A549 (cell line): ENCODE measurements at regions not wholly inside any gene's neighbourhood (a gene's known extent, or its start where the extent isn't known, plus 50 kb on each side); places are given as distances from the start of the nearest gene placed in this dataset.

ENCODE experiments used
- ATAC-seq, 2 experiments: fragments of 200-7000 bp in 1 of 2; fragments of >200 bp in 1 of 2; cut with Nextera tagmentation in 1 of 2; cut with Tn5 transposase in 1 of 2; 3 replicates each; pipeline versions ENCODE4 v1.8.0 to v1.9.1; 2018 to 2020; ENCODE audit warnings: mild to moderate bottlenecking in 1 of 2, moderate library complexity in 1 of 2
- CTCF ChIA-PET: fragments of 300-600 bp; sonication (Branson Sonifier 250); formaldehyde crosslinking; extraction: SDS; loops from one replicate; lab custom pipeline; 2021; ENCODE audit warnings: antibody characterized with exemption, inconsistent platforms; lab: Yijun Ruan, JAX
- POLR2A ChIA-PET: fragments of 350-600 bp; formaldehyde crosslinking; extraction: SDS; loops from one replicate; lab custom pipeline; 2021; ENCODE audit warnings: antibody characterized with exemption, inconsistent platforms; lab: Yijun Ruan, JAX
- DNase-seq, 2 experiments: peaks; one replicate each; pipeline versions ENCODE4 v3.0.0 to v3.0.0-alpha.2; 2011 to 2016; ENCODE audit warnings: low read depth in 1 of 2, low spot score in 1 of 2
- FAIRE-seq: peaks from 2 replicates; lab custom pipeline; 2011; peaks lifted over from hg19 to GRCh38; lab: Jason Lieb, UNC
- H3K27ac ChIP-seq, 2 experiments: fragments of >200 bp; sonication (Bioruptor Twin); formaldehyde crosslinking; 3 replicates each; pipeline ENCODE4 v1.5.1; 2016 to 2017
- H3K4me1 ChIP-seq: fragments of >200 bp; sonication (Bioruptor Twin); formaldehyde crosslinking; 3 replicates; pipeline ENCODE4 v1.6.1; 2016
- H3K4me2 ChIP-seq: fragments of >200 bp; sonication (Bioruptor Twin); formaldehyde crosslinking; 3 replicates; pipeline ENCODE4 v1.6.1; 2016
- H3K4me3 ChIP-seq: fragments of >200 bp; sonication (Bioruptor Twin); formaldehyde crosslinking; 3 replicates; pipeline ENCODE4 v1.5.1; 2016
- H3K9me3 ChIP-seq: fragments of >200 bp; sonication (Bioruptor Twin); formaldehyde crosslinking; 3 replicates; pipeline ENCODE4 v1.6.1; 2016
- CBX2 ChIP-seq: fragments of 200-600 bp; sonication (generic); IDR thresholded peaks from 2 replicates; pipeline ENCODE4 v1.6.1; 2016; ENCODE audit warnings: low read depth, mild to moderate bottlenecking, borderline replicate concordance
- CBX8 ChIP-seq: fragments of 200-600 bp; sonication (generic); IDR thresholded peaks from 2 replicates; pipeline ENCODE4 v1.6.1; 2016
- CEBPB ChIP-seq, 2 experiments: fragments of >200 bp in 1 of 2; sonication (Bioruptor Twin) in 1 of 2; formaldehyde crosslinking in 1 of 2; IDR thresholded peaks; 2 replicates each; pipeline ENCODE4 v1.6.1; 2012 to 2016
- CHD4 ChIP-seq: fragments of 200-600 bp; sonication (generic); IDR thresholded peaks from 2 replicates; pipeline ENCODE4 v1.6.1; 2016; ENCODE audit warnings: antibody characterized with exemption, mild to moderate bottlenecking, borderline replicate concordance
- EHF ChIP-seq: fragments of 250-450 bp; sonication (Bioruptor Pico); IDR thresholded peaks from 2 replicates; pipeline ENCODE4 v1.5.0; 2020; ENCODE audit warnings: mild to moderate bottlenecking
- EHMT2 ChIP-seq: fragments of 200-600 bp; sonication (generic); IDR thresholded peaks from 2 replicates; pipeline ENCODE4 v1.6.1; 2016; ENCODE audit warnings: antibody characterized with exemption, low read depth, mild to moderate bottlenecking, moderate library complexity
- EP300 ChIP-seq, 2 experiments: fragments of >200 bp; sonication (Bioruptor Twin); formaldehyde crosslinking; IDR thresholded peaks; 2 replicates in 1 of 2; 3 replicates in 1 of 2; pipeline ENCODE4 v1.6.1; 2016 to 2017
- FOSL2 ChIP-seq, 2 experiments: fragments of 450-650 bp in 1 of 2; fragments of >200 bp in 1 of 2; sonication (Bioruptor Twin) in 1 of 2; formaldehyde crosslinking; IDR thresholded peaks; 2 replicates each; pipeline versions ENCODE4 v1.5.0 to v1.6.1; 2016 to 2020; ENCODE audit warnings: mild to moderate bottlenecking in 1 of 2, moderate library complexity in 1 of 2
- GATA3 ChIP-seq: IDR thresholded peaks from 2 replicates; pipeline ENCODE4 v1.6.1; 2012; ENCODE audit warnings: borderline replicate concordance
- HDAC2 ChIP-seq: fragments of 200-600 bp; sonication (generic); IDR thresholded peaks from 2 replicates; pipeline ENCODE4 v1.6.1; 2016
- HOXA7 ChIP-seq: fragments of 250-450 bp; sonication (Bioruptor Pico); IDR thresholded peaks from 2 replicates; pipeline ENCODE4 v1.5.0; 2020; ENCODE audit warnings: mild to moderate bottlenecking, moderate library complexity
- HOXB13 ChIP-seq: fragments of 250-450 bp; sonication (Bioruptor Pico); IDR thresholded peaks from 2 replicates; pipeline ENCODE4 v1.5.0; 2020; ENCODE audit warnings: low read depth, mild to moderate bottlenecking, moderate library complexity
- HOXB5 ChIP-seq: fragments of 250-450 bp; sonication (Bioruptor Pico); IDR thresholded peaks from 2 replicates; pipeline ENCODE4 v1.5.0; 2020; ENCODE audit warnings: mild to moderate bottlenecking, moderate library complexity
- JUN ChIP-seq, 2 experiments: fragments of >200 bp; sonication (Bioruptor Twin); formaldehyde crosslinking; IDR thresholded peaks; 2 replicates in 1 of 2; 3 replicates in 1 of 2; pipeline ENCODE4 v1.6.1; 2016 to 2017
- KDM1A ChIP-seq: fragments of 200-600 bp; sonication (generic); IDR thresholded peaks from 2 replicates; pipeline ENCODE4 v1.6.1; 2016; ENCODE audit warnings: low read depth, mild to moderate bottlenecking
- NFE2L2 ChIP-seq: fragments of 150-350 bp; conservative IDR thresholded peaks from 2 replicates; pipeline ENCODE4 v1.6.1; 2014; ENCODE audit warnings: low read length
- NPAS2 ChIP-seq: fragments of 250-450 bp; sonication (Bioruptor Pico); IDR thresholded peaks from 2 replicates; pipeline ENCODE4 v1.8.0; 2022; ENCODE audit warnings: mild to moderate bottlenecking, moderate library complexity, borderline replicate concordance
- NR3C1 ChIP-seq: fragments of >200 bp; sonication (Bioruptor Twin); formaldehyde crosslinking; IDR thresholded peaks from 3 replicates; pipeline ENCODE4 v1.6.1; 2017
- RAD21 ChIP-seq, 2 experiments: fragments of >200 bp in 1 of 2; sonication (Bioruptor Twin) in 1 of 2; formaldehyde crosslinking in 1 of 2; IDR thresholded peaks in 1 of 2; conservative IDR thresholded peaks in 1 of 2; 2 replicates in 1 of 2; 3 replicates in 1 of 2; pipeline ENCODE4 v1.6.1; 2012 to 2018; ENCODE audit warnings: inconsistent platforms in 1 of 2
- RARB ChIP-seq: fragments of 250-450 bp; sonication (Bioruptor Pico); IDR thresholded peaks from 2 replicates; pipeline ENCODE4 v1.8.0; 2021; ENCODE audit warnings: mild to moderate bottlenecking, moderate library complexity
- RFX5 ChIP-seq: fragments of 450-650 bp; IDR thresholded peaks from 2 replicates; pipeline ENCODE4 v1.7.1; 2014; ENCODE audit warnings: antibody characterized with exemption, mild to moderate bottlenecking, moderate library complexity
- TFCP2L1 ChIP-seq: fragments of 250-450 bp; sonication (Bioruptor Pico); IDR thresholded peaks from 2 replicates; pipeline ENCODE4 v1.5.0; 2021; ENCODE audit warnings: mild to moderate bottlenecking
- ZC3H11A ChIP-seq: fragments of 450-650 bp; IDR thresholded peaks from 2 replicates; pipeline ENCODE4 v1.6.1; 2014; ENCODE audit warnings: antibody characterized with exemption, mild to moderate bottlenecking
- ZFP36 ChIP-seq: fragments of 450-650 bp; IDR thresholded peaks from 2 replicates; pipeline ENCODE4 v1.6.1; 2014; ENCODE audit warnings: borderline replicate concordance; ENCODE audit not compliant: partially characterized antibody
- ZNF302 ChIP-seq: fragments of 250-450 bp; sonication (Bioruptor Pico); IDR thresholded peaks from 2 replicates; pipeline ENCODE4 v1.9.0; 2021; ENCODE audit warnings: inconsistent platforms, mild to moderate bottlenecking, moderate library complexity
- WGBS: methylation state at CpG from one replicate; pipeline ENCODE4 v1.1.6; 2017; ENCODE audit errors: missing lambda C conversion rate; 5-methylcytosine and 5-hydroxymethylcytosine counted together
- TF ChIP-seq, protein P1 (sequence below): fragments of >200 bp; sonication (Bioruptor Twin); formaldehyde crosslinking; IDR thresholded peaks from 3 replicates; pipeline ENCODE4 v1.5.1; 2016
- TF ChIP-seq, protein P2 (sequence below): fragments of 150-350 bp; IDR thresholded peaks from 2 replicates; pipeline ENCODE4 v1.6.1; 2014; ENCODE audit warnings: low read depth, mild to moderate bottlenecking, low read length
- TF ChIP-seq, protein P3 (sequence below): fragments of >200 bp; sonication (Bioruptor Twin); formaldehyde crosslinking; IDR thresholded peaks from 2 replicates; pipeline ENCODE4 v1.6.1; 2016

DNA sequence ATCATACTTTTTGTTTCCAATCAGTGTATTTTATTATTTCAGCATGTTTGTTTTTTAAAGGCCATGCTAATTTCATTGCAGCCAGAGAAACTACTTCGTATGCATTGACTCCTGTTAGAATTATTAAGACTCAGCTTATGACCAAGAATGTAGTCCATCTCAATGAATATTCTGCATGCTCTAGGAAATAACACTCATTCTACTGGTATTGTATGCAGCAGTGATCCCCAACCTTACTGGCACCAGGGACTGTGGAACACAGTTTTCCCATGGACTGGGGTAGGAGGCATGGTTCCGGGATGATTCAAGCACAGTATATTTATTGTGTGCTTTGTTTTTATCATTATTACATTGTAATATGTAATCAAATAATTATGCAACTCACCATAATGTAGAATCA, 356.9 kb downstream of the DSEL start:
- TF ChIP-seq EHMT2 (no peak), ZFP36 (no peak), RFX5 (no peak), RAD21 (conservative IDR thresholded peaks at IDR 0.05 in 1 of 2, IDR thresholded peaks at IDR 0.05 in 1 of 2) (no peak), FOSL2 (IDR thresholded peaks at IDR 0.05) (no peak), FOSL2 (CRISPR knock-in tag; IDR thresholded peaks at IDR 0.05) (no peak)
- 52% methylated on average over 2 of the region's 2 CpGs for WGBS
- Histone ChIP-seq H3K4me3 (no peak overlapping the region), H3K9me3 (no peaks in the 10 kb centered on the region), H3K4me2 (no peak overlapping the region), H3K27ac (no peak overlapping the region), H3K4me1 (no peaks in the 10 kb centered on the region)
- ChIA-PET POLR2A (no interaction called here), CTCF (no interaction called here)
- ATAC-seq = no peak
- DNase-seq = no peak
- FAIRE-seq = no peak

DNA sequence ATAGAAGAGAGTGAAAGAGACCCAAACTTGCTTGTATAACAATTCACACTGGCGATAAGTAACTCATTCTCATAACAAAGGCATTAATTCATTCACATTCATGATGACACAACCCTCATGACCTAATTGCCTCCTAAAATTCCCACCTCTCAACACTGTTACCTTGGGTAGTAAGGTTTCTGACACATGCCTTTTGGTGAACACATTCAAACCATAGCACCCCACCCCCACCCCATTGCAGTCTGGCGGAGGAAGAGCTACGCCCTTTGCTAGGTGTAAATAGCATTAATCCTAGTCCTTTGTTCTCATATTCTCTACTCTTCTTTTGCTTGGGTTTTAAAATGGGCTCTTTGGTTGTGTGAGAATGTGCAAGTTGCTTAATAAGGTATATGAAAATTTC, 361.5 kb downstream of the DSEL start:
- CTCF ChIA-PET = no interaction called here
- ATAC-seq (no peak), DNase-seq (no peak), FAIRE-seq (no peak)
- Histone ChIP-seq H3K4me2 (no peak overlapping the region), H3K4me3 (no peak overlapping the region), H3K27ac (no peak overlapping the region), H3K4me1 (no peaks in the 10 kb centered on the region), H3K9me3 (no peaks in the 10 kb centered on the region)
- POLR2A ChIA-PET = no interaction called here
- TF ChIP-seq, protein P1, sequence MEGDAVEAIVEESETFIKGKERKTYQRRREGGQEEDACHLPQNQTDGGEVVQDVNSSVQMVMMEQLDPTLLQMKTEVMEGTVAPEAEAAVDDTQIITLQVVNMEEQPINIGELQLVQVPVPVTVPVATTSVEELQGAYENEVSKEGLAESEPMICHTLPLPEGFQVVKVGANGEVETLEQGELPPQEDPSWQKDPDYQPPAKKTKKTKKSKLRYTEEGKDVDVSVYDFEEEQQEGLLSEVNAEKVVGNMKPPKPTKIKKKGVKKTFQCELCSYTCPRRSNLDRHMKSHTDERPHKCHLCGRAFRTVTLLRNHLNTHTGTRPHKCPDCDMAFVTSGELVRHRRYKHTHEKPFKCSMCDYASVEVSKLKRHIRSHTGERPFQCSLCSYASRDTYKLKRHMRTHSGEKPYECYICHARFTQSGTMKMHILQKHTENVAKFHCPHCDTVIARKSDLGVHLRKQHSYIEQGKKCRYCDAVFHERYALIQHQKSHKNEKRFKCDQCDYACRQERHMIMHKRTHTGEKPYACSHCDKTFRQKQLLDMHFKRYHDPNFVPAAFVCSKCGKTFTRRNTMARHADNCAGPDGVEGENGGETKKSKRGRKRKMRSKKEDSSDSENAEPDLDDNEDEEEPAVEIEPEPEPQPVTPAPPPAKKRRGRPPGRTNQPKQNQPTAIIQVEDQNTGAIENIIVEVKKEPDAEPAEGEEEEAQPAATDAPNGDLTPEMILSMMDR = no peak
- TF ChIP-seq ZNF302 (CRISPR knock-in tag) (no peak), CEBPB (IDR thresholded peaks at IDR 0.05) (no peak), RARB (CRISPR knock-in tag) (no peak), HOXA7 (no peak), KDM1A (no peak), NPAS2 (CRISPR knock-in tag) (no peak), CHD4 (no peak), TFCP2L1 (CRISPR knock-in tag) (no peak), ZC3H11A (no peak), HOXB13 (CRISPR knock-in tag) (no peak)
- TF ChIP-seq, protein P2, sequence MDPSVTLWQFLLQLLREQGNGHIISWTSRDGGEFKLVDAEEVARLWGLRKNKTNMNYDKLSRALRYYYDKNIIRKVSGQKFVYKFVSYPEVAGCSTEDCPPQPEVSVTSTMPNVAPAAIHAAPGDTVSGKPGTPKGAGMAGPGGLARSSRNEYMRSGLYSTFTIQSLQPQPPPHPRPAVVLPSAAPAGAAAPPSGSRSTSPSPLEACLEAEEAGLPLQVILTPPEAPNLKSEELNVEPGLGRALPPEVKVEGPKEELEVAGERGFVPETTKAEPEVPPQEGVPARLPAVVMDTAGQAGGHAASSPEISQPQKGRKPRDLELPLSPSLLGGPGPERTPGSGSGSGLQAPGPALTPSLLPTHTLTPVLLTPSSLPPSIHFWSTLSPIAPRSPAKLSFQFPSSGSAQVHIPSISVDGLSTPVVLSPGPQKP = no peak
- TF ChIP-seq, protein P3, sequence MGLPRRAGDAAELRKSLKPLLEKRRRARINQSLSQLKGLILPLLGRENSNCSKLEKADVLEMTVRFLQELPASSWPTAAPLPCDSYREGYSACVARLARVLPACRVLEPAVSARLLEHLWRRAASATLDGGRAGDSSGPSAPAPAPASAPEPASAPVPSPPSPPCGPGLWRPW = no peak
- WGBS = 67% methylated on average over 2 of the region's 3 CpGs

DNA sequence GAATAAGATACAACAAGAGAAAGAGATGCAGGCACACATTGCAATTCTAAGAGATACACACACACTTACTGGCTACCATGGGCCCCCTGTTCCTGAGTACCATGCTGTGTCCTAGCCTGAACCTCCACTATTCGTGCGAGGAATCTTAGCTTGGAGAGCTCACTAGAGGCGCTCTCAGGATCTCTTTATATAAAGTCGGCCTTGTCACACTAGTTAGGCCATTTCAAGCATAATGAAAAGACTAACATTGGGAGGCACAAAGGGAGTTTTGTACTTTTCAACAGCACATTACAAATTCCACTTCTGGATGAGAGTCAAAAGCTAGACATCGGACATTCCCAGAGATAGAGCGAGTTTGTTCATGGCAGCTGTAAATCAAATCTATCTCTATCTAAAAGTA, 365.2 kb downstream of the DSEL start:
- ATAC-seq = no peak
- H3K4me2 ChIP-seq = no peak overlapping the region
- DNase-seq = no peak
- H3K27ac ChIP-seq = no peak overlapping the region
- H3K4me3 ChIP-seq = no peak overlapping the region
- ChIA-PET POLR2A (no interaction called here), CTCF (no interaction called here)
- TF ChIP-seq HOXB5 (no peak), NR3C1 (no peak), CBX2 (no peak), GATA3 (no peak), TFCP2L1 (CRISPR knock-in tag) (no peak), CBX8 (no peak), HDAC2 (no peak), EHF (CRISPR knock-in tag) (no peak), EP300 (IDR thresholded peaks at IDR 0.05) (no peak), JUN (IDR thresholded peaks at IDR 0.05) (no peak), NPAS2 (CRISPR knock-in tag) (no peak), ZNF302 (CRISPR knock-in tag) (no peak), NFE2L2 (no peak)
- no peaks in the 10 kb centered on the region for H3K4me1 ChIP-seq
- no peaks in the 10 kb centered on the region for H3K9me3 ChIP-seq
- 71% methylated on average over 6 of the region's 6 CpGs for WGBS
- no peak for FAIRE-seq
